Right ventricle myocardium superior (tissue), 1 donor: ENCODE measurements at regions not wholly inside any gene's neighbourhood (a gene's known extent, or its start where the extent isn't known, plus 50 kb on each side); places are given as distances from the start of the nearest gene placed in this dataset.

Experiments used
- ATAC-seq: fragments of 200-7000 bp; cut with Tn5 transposase; one replicate; pipeline ENCODE4 v1.9.1; 2020; ENCODE audit warnings: mild to moderate bottlenecking; ENCODE audit not compliant: poor library complexity
- DNase-seq: peaks from one replicate; pipeline ENCODE4 v3.0.0-alpha.2; 2020
- intact Hi-C: fragments of 100-400 bp; cut with DNase I; formaldehyde crosslinking; loops from one replicate; pipeline ENCODE4 v1.11.2; 2022
- donor health status: DM: no; HTN: yes; CAD: no; lungs with severe emphysema.

GRCh38 chr2:8412586-8412985, 269.3 kb upstream of the ID2 start:
- peak; percentile 65 for ATAC-seq
- intact Hi-C loops, result no loop called here
- peak; percentile 68 for DNase-seq

GRCh38 chr2:8413589-8414135, 268.2 kb upstream of the ID2 start:
- ATAC-seq (peak; percentile 46), DNase-seq (no peak)
- intact Hi-C loops, result no loop called here

- DNase-seq, result no peak
- ATAC-seq, result no peak
- intact Hi-C loops, result no loop called here
These were observed 266.6 kb upstream of the ID2 start for GRCh38 chr2:8414946-8415879.

- intact Hi-C loops, result no loop called here
- no peak for ATAC-seq
These were observed 265.8 kb upstream of the ID2 start for GRCh38 chr2:8416001-8416571.

GRCh38 chr2:8416849-8417832, 264.7 kb upstream of the ID2 start:
- no peak for DNase-seq
- intact Hi-C loops, result no loop called here

More at GRCh38 chr2:8416001-8416571, 265.8 kb upstream of the ID2 start:
- DNase-seq, result no peak

GRCh38 chr2:8418721-8419120, 263.1 kb upstream of the ID2 start:
- ATAC-seq (no peak), DNase-seq (no peak)
- intact Hi-C loops, result no loop called here

More at GRCh38 chr2:8416849-8417832, 264.7 kb upstream of the ID2 start:
- ATAC-seq, result no peak

GRCh38 chr2:8421658-8422449, 260.0 kb upstream of the ID2 start:
- ATAC-seq (no peak), DNase-seq (no peak)
- intact Hi-C loops, result no loop called here

- intact Hi-C loops, result no loop called here
- ATAC-seq, result no peak
These were observed 259.4 kb upstream of the ID2 start for GRCh38 chr2:8422450-8422800.

GRCh38 chr2:8424997-8425900, 256.6 kb upstream of the ID2 start:
- DNase-seq (no peak), ATAC-seq (no peak)
- intact Hi-C loops, result loop anchor here (5.0 kb wide), 1 partner anchor 42 kb away; no protein-coding TSS in a partner anchor

More at GRCh38 chr2:8422450-8422800, 259.4 kb upstream of the ID2 start:
- no peak for DNase-seq

- DNase-seq (no peak), ATAC-seq (no peak)
- intact Hi-C loops, result loop anchor here (5.0 kb wide), 1 partner anchor 41 kb away; no protein-coding TSS in a partner anchor
These were observed 255.3 kb upstream of the ID2 start for GRCh38 chr2:8426550-8426949.

- intact Hi-C loops, result loop anchor here (5.0 kb wide), 1 partner anchor 40 kb away; no protein-coding TSS in a partner anchor
- ATAC-seq, result no peak
These were observed 254.6 kb upstream of the ID2 start for GRCh38 chr2:8427211-8427610.

GRCh38 chr2:8430628-8431027, 251.2 kb upstream of the ID2 start:
- ATAC-seq, result no peak
- intact Hi-C loops, result no loop called here
- no peak for DNase-seq

More at GRCh38 chr2:8427211-8427610, 254.6 kb upstream of the ID2 start:
- DNase-seq, result no peak

- DNase-seq (no peak), ATAC-seq (no peak)
- intact Hi-C loops, result no loop called here
These were observed 250.3 kb upstream of the ID2 start for GRCh38 chr2:8431446-8432125.

GRCh38 chr2:8432706-8433336, 249.0 kb upstream of the ID2 start:
- ATAC-seq, result no peak
- intact Hi-C loops, result no loop called here

GRCh38 chr2:8433390-8433789, 248.5 kb upstream of the ID2 start:
- DNase-seq (no peak), ATAC-seq (no peak)
- intact Hi-C loops, result no loop called here

More at GRCh38 chr2:8432706-8433336, 249.0 kb upstream of the ID2 start:
- DNase-seq, result no peak

- ATAC-seq (no peak), DNase-seq (no peak)
- intact Hi-C loops, result no loop called here
These were observed 246.2 kb upstream of the ID2 start for GRCh38 chr2:8435608-8436007.
